PC-3 (cell line): ENCODE measurements at regions not wholly inside any gene's neighbourhood (a gene's known extent, or its start where the extent isn't known, plus 50 kb on each side); places are given as distances from the start of the nearest gene placed in this dataset.

ENCODE experiments used
- EZH2 ChIP-seq: fragments of 300-600 bp; sonication (generic); IDR thresholded peaks from one replicate; pipeline ENCODE4 v1.6.1; 2017; ENCODE audit warnings: antibody characterized with exemption, mild to moderate bottlenecking, low read length; ENCODE audit not compliant: unreplicated experiment
- EZH2phosphoT487 ChIP-seq: fragments of 300-600 bp; sonication (generic); IDR thresholded peaks from 2 replicates; pipeline ENCODE4 v1.6.1; 2018; ENCODE audit warnings: mild to moderate bottlenecking, antibody characterized with exemption, low read length, borderline replicate concordance

- TF ChIP-seq EZH2phosphoT487 (no peak), EZH2 (no peak)
Observed at GRCh38 chr4:146051223-146051622, 112.6 kb upstream of the ZNF827 start.
